DMS 273 treated with DMSO at 0.1 percent for 48 hours (cell line): ENCODE measurements at regions not wholly inside any gene's neighbourhood (a gene's known extent, or its start where the extent isn't known, plus 50 kb on each side); places are given as distances from the start of the nearest gene placed in this dataset.

Experiments used
- DNase-seq: peaks from one replicate; lab custom pipeline; 2025; lab: John Stamatoyannopoulos, UW

- no peak for DNase-seq
Measured at GRCh38 chr1:93013145-93014065, 52.1 kb upstream of the DIPK1A start.

- no peak for DNase-seq
Measured at GRCh38 chr1:93014168-93014567, 52.9 kb upstream of the DIPK1A start.

GRCh38 chr1:93015590-93015989, 54.3 kb upstream of the DIPK1A start:
- DNase-seq: no peak

- DNase-seq: no peak
Measured at GRCh38 chr1:93016171-93016570, 54.9 kb upstream of the DIPK1A start.

GRCh38 chr1:93021539-93022134, 57.4 kb upstream of the MTF2 start:
- peak; percentile 48 for DNase-seq

GRCh38 chr1:93022580-93022979, 56.5 kb upstream of the MTF2 start:
- DNase-seq: no peak

- peak; percentile 23 for DNase-seq
Measured at GRCh38 chr1:93023281-93023680, 55.8 kb upstream of the MTF2 start.

- DNase-seq: no peak
Measured at GRCh38 chr1:93025572-93025971, 53.5 kb upstream of the MTF2 start.

GRCh38 chr1:93028542-93028941, 50.5 kb upstream of the MTF2 start:
- no peak for DNase-seq
